EH (cell line): ENCODE measurements at regions not wholly inside any gene's neighbourhood (a gene's known extent, or its start where the extent isn't known, plus 50 kb on each side); places are given as distances from the start of the nearest gene placed in this dataset.

Source experiments
- DNase-seq: peaks from one replicate; pipeline ENCODE4 v3.0.0-alpha.2; 2015; ENCODE audit warnings: low read depth

- no peak for DNase-seq
Measured at GRCh38 chr3:34377961-34378360, 579.5 kb downstream of the PDCD6IP start.

GRCh38 chr3:34381243-34381642, 582.8 kb downstream of the PDCD6IP start:
- no peak for DNase-seq

- no peak for DNase-seq
Measured at GRCh38 chr3:34382859-34383258, 584.4 kb downstream of the PDCD6IP start.

- no peak for DNase-seq
Measured at GRCh38 chr3:34386309-34386708, 587.9 kb downstream of the PDCD6IP start.

GRCh38 chr3:34387826-34388564, 589.6 kb downstream of the PDCD6IP start:
- no peak for DNase-seq

GRCh38 chr3:34388830-34389229, 590.4 kb downstream of the PDCD6IP start:
- DNase-seq, result no peak

- DNase-seq, result no peak
Measured at GRCh38 chr3:34394978-34395748, 596.7 kb downstream of the PDCD6IP start.

- no peak for DNase-seq
Measured at GRCh38 chr3:34396288-34396687, 597.9 kb downstream of the PDCD6IP start.

GRCh38 chr3:34396956-34397355, 598.5 kb downstream of the PDCD6IP start:
- DNase-seq, result no peak

- DNase-seq, result no peak
Measured at GRCh38 chr3:34399401-34399800, 601.0 kb downstream of the PDCD6IP start.

- no peak for DNase-seq
Measured at GRCh38 chr3:34405159-34405558, 606.7 kb downstream of the PDCD6IP start.

- no peak for DNase-seq
Measured at GRCh38 chr3:34407281-34407680, 608.9 kb downstream of the PDCD6IP start.

- DNase-seq, result no peak
Measured at GRCh38 chr3:34408088-34408487, 609.7 kb downstream of the PDCD6IP start.

- no peak for DNase-seq
Measured at GRCh38 chr3:34411596-34411995, 613.2 kb downstream of the PDCD6IP start.

GRCh38 chr3:34419801-34420200, 621.4 kb downstream of the PDCD6IP start:
- no peak for DNase-seq

- DNase-seq, result no peak
Measured at GRCh38 chr3:34421762-34422161, 623.3 kb downstream of the PDCD6IP start.

- DNase-seq, result no peak
Measured at GRCh38 chr3:34439796-34440195, 641.4 kb downstream of the PDCD6IP start.

- no peak for DNase-seq
Measured at GRCh38 chr3:34444137-34444536, 645.7 kb downstream of the PDCD6IP start.

- DNase-seq, result no peak
Measured at GRCh38 chr3:34449305-34449704, 650.9 kb downstream of the PDCD6IP start.

- DNase-seq, result no peak
Measured at GRCh38 chr3:34463414-34463813, 665.0 kb downstream of the PDCD6IP start.

GRCh38 chr3:34464646-34465045, 666.2 kb downstream of the PDCD6IP start:
- no peak for DNase-seq

GRCh38 chr3:34475851-34476250, 677.4 kb downstream of the PDCD6IP start:
- DNase-seq, result no peak

- DNase-seq, result no peak
Measured at GRCh38 chr3:34483311-34483887, 685.0 kb downstream of the PDCD6IP start.
